ENCODE measurements at regions not wholly inside any gene's neighbourhood (a gene's known extent, or its start where the extent isn't known, plus 50 kb on each side); places are given as distances from the start of the nearest gene placed in this dataset.

DNA sequence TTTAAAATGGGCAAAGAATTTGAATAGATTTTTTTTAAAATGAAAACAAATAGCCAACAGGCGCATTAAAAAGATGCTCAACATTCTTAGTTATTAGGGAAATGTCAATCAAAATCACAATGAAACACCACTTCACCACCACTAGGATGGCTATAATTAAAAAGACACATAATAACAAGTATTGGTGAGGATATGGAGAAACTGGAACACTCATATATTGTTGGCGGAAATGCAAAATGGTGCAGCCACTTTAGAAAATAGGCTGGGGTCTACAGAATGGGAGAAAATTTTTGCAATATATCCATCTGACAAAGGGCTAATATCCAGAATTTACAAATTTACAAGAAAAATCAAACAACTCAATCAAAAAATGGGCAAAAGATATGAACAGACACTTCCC is 107.8 kb upstream of the FOXD3 start:
- DNase-seq = no peak

DNA sequence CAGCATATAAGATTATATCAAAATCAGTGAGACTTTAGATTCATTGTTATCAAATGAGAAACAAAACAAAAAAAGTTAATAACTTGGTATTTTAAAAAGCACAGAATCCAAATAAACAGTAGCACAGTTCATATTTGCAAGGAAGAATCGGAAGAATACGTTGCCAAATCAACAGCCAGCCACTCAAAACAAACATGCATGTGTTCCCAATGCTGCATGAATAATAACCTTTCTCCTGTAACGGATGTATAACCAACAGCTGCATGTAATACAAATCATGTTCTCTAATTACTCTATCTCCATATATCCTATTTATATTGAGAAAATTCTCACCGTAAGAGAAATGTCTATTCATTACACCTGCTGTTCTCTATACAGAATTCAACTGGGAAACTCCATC is 98.9 kb upstream of the FOXD3 start:
- no peak for DNase-seq

DNA sequence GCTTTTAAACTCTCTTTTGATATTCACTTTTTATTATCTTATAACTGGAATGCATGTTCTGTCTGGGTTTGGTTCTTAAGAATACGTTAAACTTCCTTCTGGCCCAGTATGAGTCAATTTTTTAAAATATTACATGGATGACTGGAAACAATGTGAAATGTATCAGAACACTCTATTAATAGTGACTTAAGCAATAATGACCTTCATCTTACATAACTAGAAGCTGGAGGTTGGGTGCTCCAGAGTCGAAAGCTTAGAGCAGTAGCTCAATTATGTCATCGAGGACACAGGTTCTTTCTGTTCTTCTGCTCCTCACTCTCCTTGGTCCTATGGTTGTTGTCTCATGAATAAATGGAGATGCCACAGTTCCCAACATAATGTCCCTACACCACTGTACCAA is 91.6 kb upstream of the FOXD3 start:
- no peak for DNase-seq

DNA sequence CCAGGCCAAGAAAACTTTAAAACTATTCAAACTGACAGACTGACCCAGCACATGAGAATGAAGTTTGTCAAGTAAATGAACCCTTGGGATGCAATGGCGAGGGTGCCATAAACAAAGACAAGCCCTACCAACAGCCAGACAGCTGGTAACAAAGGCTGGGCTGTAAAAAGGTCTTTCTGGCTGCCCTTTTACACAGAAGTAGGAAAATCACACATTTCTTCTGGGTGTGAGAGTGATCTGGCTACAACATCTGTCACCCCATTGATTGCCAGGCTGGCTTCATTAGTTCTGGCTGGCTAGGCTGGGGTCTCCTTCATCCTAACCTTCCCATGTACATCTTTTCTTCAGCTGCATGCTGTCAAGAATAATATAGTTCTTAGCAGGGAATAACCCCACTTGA is 83.6 kb upstream of the FOXD3 start:
- no peak for DNase-seq

DNA sequence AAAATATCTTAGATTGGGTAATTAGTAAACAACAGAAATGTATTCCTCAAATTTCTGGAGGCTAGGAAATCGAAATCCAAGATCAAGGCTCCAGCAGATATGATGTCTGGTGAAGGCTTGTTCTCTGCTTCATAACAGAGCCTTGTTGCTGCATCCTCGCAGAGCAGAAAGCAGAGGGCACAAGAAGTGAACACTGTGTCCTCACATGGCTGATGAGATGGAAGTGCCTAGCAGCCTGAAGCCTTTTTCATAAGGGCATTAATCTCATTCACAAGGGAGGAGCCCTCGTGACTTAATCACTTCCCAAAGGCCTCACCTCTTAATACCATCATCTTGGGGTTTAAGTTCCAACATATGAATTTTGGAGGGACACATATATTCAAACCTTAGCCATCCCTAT is 77.2 kb upstream of the FOXD3 start:
- DNase-seq = no peak

DNA sequence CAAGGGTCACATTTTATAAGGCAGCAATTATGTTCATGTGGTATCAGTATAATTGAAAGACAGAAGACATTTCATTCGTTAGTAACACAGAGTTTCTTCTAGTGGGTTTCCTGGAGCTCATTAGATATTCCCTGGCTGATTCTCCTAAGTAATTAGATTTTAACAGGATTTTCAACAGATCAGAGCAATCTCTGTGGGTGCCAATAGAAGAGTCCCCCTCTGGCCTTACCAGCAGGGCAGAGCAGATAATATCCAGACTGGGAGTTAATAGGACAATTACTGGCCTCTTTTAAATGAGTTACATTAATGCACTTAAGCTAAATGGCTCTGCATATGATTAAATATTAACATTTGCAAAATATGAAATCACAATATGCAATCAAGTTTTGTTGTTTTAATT is 74.2 kb upstream of the FOXD3 start:
- no peak for DNase-seq

DNA sequence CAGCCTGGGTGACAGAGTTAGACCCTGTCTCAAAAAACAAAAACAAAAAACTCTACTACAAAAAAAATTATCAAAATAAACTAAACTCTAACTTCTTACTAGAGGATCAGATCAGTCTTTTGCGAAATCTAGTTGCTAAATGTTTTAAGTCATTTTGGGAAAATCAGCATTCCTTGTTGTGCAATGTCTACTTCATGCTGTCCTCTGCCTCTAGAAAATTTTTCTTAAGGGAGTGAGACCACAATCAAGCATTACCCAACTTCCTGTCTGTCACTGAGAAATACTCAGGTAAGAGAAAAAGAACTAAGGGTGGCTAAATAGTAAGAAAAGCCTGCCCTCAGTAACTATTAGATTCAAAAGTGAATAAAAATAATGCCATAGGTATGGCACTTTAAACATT is 67.2 kb upstream of the FOXD3 start:
- DNase-seq = no peak

DNA sequence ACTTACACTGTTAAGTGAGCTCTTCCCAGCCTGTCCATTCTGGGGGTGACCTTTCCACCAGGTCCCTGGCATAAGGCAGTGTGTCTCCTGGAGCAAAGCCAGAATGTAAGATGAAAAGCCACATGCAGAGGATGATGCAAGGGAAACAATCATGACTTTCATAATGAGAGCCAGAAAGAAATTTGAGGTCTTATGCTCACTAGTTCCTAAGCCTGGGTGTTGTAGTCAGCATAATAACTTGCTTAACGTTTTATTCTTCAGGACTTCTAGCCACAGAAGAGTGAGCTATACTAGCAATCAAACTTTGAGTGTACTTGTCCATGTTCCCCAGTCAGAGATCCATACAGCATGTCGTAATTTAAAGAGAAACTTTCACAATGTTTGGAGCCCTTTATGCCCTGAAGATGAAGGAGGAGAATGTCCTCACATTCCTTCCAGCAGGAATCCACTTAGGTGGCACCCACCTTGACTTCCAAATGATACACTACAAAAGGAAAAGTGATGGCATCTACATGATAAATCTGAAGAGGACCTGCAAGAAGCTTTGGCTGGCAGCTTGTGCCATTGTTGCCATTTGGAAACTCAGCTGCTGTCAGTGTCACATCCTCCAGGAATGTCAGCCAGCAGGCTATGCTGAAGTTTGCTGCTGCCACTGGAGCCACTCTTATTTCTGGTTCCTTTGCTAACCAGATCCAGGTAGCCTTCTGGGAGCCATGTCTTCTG is 60.5 kb upstream of the FOXD3 start:
- DNase-seq = no peak

DNA sequence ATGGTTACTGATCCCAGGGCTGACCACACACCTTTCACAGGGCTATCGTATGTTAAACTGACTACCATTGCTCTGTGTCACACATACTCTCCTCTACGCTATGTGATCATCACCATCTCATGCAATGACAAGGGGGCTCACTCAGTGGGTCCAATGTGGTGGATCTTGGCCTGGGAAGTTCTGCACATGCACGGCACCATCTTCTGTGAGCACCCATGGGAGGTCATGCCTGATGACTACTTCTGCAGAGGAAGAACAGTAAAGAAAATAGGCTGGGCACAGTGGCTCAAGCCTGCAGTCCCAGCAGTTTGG is 60.0 kb upstream of the FOXD3 start:
- DNase-seq = no peak

DNA sequence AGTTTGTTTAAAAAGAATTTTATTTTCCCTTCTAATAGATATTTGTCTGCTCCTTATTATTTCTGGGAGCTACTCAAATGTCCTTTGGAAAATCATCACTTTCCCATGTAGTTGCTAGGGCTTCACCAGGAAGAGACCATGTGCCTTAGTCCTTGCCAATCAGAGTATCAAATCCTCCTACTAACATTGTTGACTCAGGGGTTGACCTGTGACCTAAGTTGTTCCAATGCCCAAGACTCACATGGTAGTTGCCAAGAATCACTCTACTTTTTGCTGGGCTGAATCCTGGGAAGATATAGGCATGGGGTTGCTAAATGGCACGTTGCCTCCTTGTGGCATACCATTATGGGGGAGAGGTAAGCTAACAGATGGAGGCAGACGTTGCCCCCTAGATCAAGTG is 58.2 kb upstream of the FOXD3 start:
- no peak for DNase-seq

DNA sequence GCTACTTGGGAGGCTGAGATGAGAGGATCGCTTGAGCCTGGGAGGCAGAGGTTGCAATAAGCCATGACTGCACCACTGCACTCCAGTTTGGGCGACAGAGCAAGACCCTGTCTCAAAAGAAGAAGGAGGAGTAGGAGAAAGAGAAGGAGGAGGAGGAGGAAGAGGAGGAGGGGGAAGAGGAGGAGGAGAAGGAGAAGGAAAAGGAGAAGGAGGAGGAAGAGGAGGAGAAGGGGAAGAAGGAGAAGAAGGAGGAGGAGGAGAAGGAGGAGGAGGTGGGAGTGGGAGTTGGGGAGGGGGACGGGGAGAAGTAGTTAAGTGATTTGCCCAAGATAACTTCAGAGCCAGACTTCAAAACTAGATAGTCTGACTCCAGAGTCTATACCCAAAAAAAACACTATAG is 55.5 kb upstream of the FOXD3 start:
- DNase-seq = no peak

DNA sequence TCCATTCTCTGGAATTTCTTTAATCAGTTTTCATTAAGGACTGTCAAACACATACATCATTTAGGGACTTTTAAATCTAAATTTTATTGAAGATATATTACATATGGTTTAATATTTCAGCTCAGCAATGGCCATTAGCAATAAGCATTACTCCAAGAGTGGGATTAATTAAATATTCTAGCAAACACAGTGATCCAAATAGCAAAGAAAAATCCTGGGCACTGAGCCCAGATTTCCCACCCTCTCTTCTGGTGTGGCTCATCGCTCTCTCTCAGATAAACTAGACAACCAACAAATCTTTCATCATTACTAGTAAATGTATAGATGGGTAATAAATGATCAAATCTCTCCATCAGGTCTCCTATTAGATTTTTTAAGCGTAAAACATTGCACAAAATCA is 53.5 kb upstream of the FOXD3 start:
- no peak for DNase-seq

DNA sequence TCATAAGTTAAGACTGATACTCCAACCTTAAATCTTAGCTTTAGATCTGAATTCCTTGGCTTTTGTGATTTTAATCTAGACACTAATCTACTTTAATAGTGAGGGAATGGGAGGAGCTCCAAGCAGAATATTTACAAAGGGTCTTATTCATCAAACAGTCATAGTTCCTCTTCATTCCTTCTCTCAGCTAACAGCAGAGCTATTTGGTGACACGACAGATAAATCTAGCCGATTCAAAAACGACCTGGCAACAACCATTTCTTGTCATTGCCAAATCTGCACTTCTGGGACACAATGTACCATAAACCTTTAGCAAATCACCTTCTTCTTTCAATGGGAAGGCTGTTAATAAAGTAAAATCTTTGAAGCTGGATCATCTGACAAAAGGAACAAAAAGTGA is 52.8 kb upstream of the FOXD3 start:
- no peak for DNase-seq
